Endothelial cell of umbilical vein (primary cell): ENCODE measurements at regions not wholly inside any gene's neighbourhood (a gene's known extent, or its start where the extent isn't known, plus 50 kb on each side); places are given as distances from the start of the nearest gene placed in this dataset.

Experiments
- BruUV-seq: library from RNA; stranded (reverse); fragments of 400-500 nt; replicated peaks from 2 replicates; lab custom pipeline; 2021; lab: Mats Ljungman, UMichigan
- CTCF ChIA-PET: fragments of 300-600, 350-600 bp; sonication (Branson Sonifier 250); formaldehyde crosslinking; loops from one replicate; lab custom pipeline; 2021; ENCODE audit warnings: antibody characterized with exemption, inconsistent platforms; lab: Charles Lee
- POLR2A ChIA-PET: fragments of 300-600, 350-600 bp; sonication (Branson Sonifier 250); formaldehyde crosslinking; loops from one replicate; lab custom pipeline; 2021; ENCODE audit warnings: antibody characterized with exemption, inconsistent platforms; lab: Charles Lee
- DNase-seq: peaks from one replicate; pipeline ENCODE4 v3.0.0-alpha.2; 2011; ENCODE audit warnings: low read depth, low spot score
- FAIRE-seq: peaks from 2 replicates; lab custom pipeline; 2011; peaks lifted over from hg19 to GRCh38; lab: Jason Lieb, UNC
- H2AFZ ChIP-seq: 2 replicates; pipeline ENCODE4 v1.6.0; 2012; ENCODE audit warnings: low read depth, low read length, control low read depth, inconsistent platforms
- H3K27ac ChIP-seq: 2 replicates; pipeline ENCODE4 v1.5.1; 2011; ENCODE audit warnings: low read depth, mild to moderate bottlenecking, control low read depth, low read length, moderate library complexity; ENCODE audit not compliant: insufficient read depth
- H3K27me3 ChIP-seq, 2 experiments: 2 replicates each; pipeline versions ENCODE4 v1.6.0 to v1.6.1; 2011; ENCODE audit warnings: low read length in 2 of 2, mixed read lengths in 1 of 2; ENCODE audit not compliant: control insufficient read depth in 2 of 2, insufficient read depth in 2 of 2
- H3K36me3 ChIP-seq, 2 experiments: 2 replicates in 1 of 2; 3 replicates in 1 of 2; pipeline ENCODE4 v1.5.1; 2011; ENCODE audit warnings: low read length in 2 of 2, mild to moderate bottlenecking in 1 of 2, moderate library complexity in 1 of 2; ENCODE audit not compliant: control insufficient read depth in 2 of 2, insufficient read depth in 2 of 2; ENCODE audit errors: extremely low read depth in 1 of 2
- H3K4me1 ChIP-seq: 3 replicates; pipeline ENCODE4 v1.5.1; 2011; ENCODE audit warnings: mild to moderate bottlenecking, low read length; ENCODE audit not compliant: control insufficient read depth, insufficient read depth; ENCODE audit errors: extremely low read depth
- H3K4me2 ChIP-seq: 2 replicates; pipeline ENCODE4 v1.6.1; 2011; ENCODE audit warnings: low read length, control low read depth, mixed read lengths; ENCODE audit not compliant: insufficient read depth
- H3K4me3 ChIP-seq, 3 experiments: fragments of 200-600 bp in 1 of 3; sonication (generic), shearing (Covaris generic) in 1 of 3; replicated peaks in 1 of 3; 2 replicates each; pipeline ENCODE4 v1.5.1; 2011 to 2016; ENCODE audit warnings: control low read depth in 3 of 3, low read length in 3 of 3, mild to moderate bottlenecking in 2 of 3, inconsistent platforms in 1 of 3, low read depth in 1 of 3, moderate library complexity in 1 of 3; ENCODE audit not compliant: insufficient read depth in 1 of 3
- H3K79me2 ChIP-seq: 2 replicates; pipeline ENCODE4 v1.6.0; 2012; ENCODE audit warnings: low read length, inconsistent platforms; ENCODE audit not compliant: control insufficient read depth, insufficient read depth
- H3K9ac ChIP-seq: replicated peaks from 2 replicates; pipeline ENCODE3; 2011; ENCODE audit warnings: low read length, control low read depth; ENCODE audit not compliant: insufficient read depth; ENCODE audit errors: extremely low read depth
- H3K9me1 ChIP-seq: replicated peaks from 3 replicates; pipeline ENCODE4 v1.6.0; 2011; ENCODE audit warnings: mild to moderate bottlenecking, low read length; ENCODE audit not compliant: control insufficient read depth, insufficient read depth; ENCODE audit errors: extremely low read depth
- H3K9me3 ChIP-seq: replicated peaks from 2 replicates; pipeline ENCODE4 v1.5.1; 2012; ENCODE audit warnings: low read length, inconsistent platforms; ENCODE audit not compliant: control insufficient read depth, insufficient read depth
- H4K20me1 ChIP-seq: replicated peaks from 2 replicates; pipeline ENCODE3; 2011; ENCODE audit warnings: mild to moderate bottlenecking, low read length; ENCODE audit not compliant: control insufficient read depth, insufficient read depth; ENCODE audit errors: extremely low read depth
- CTCF ChIP-seq, 2 donors: IDR thresholded peaks; 1 replicate in 1 of 2; 2 replicates in 1 of 2; pipeline ENCODE4 v1.5.1; 2011; ENCODE audit warnings: low read length in 2 of 2, mild to moderate bottlenecking in 2 of 2, moderate library complexity in 2 of 2, control low read depth in 1 of 2, inconsistent platforms in 1 of 2, low read depth in 1 of 2; ENCODE audit not compliant: insufficient read depth in 1 of 2; ENCODE audit errors: extremely low read depth in 1 of 2
- EZH2 ChIP-seq: IDR thresholded peaks from 2 replicates; pipeline ENCODE4 v1.6.1; 2012; ENCODE audit warnings: borderline replicate concordance, low read depth, mild to moderate bottlenecking, moderate library complexity, low read length, inconsistent platforms; ENCODE audit not compliant: severe bottlenecking
- FOS ChIP-seq: IDR thresholded peaks from 2 replicates; pipeline ENCODE4 v1.6.1; 2011; ENCODE audit warnings: mild to moderate bottlenecking, low read length, moderate library complexity, borderline replicate concordance; ENCODE audit not compliant: insufficient read depth
- GATA2 ChIP-seq: IDR thresholded peaks from 2 replicates; pipeline ENCODE4 v1.7.0; 2011; ENCODE audit warnings: low read depth, mild to moderate bottlenecking, moderate library complexity, mixed read lengths, low read length; ENCODE audit not compliant: insufficient read length, insufficient read depth
- JUN ChIP-seq: IDR thresholded peaks from 2 replicates; pipeline ENCODE4 v1.6.1; 2011; ENCODE audit warnings: borderline replicate concordance, low read depth; ENCODE audit not compliant: insufficient read length, insufficient read depth
- MAX ChIP-seq: IDR thresholded peaks from 2 replicates; pipeline ENCODE4 v1.6.1; 2011; ENCODE audit not compliant: insufficient read depth, insufficient read length
- MYC ChIP-seq: IDR thresholded peaks from one replicate; pipeline ENCODE4 v1.6.1; 2011; ENCODE audit warnings: mild to moderate bottlenecking, low read depth, low read length
- POLR2A ChIP-seq: IDR thresholded peaks from 2 replicates; pipeline ENCODE4 v1.6.1; 2012; ENCODE audit warnings: low read depth, mild to moderate bottlenecking, control low read depth, low read length
- POLR2AphosphoS5 ChIP-seq: IDR thresholded peaks from 2 replicates; pipeline ENCODE4 v1.6.1; 2012; ENCODE audit warnings: low read depth, mild to moderate bottlenecking, control low read depth, low read length, moderate library complexity; ENCODE audit not compliant: insufficient read depth
- dilution Hi-C: fragments of 300-500 bp; cut with MboI; formaldehyde crosslinking; loops from one replicate; pipeline ENCODE4 v1.15.0; 2019; ENCODE audit warnings: low sequenced_read_pairs; ENCODE audit not compliant: extremely low pct_ligation_motif_present
- intact Hi-C: fragments of 100-400 bp; cut with micrococcal nuclease; formaldehyde crosslinking; loops from one replicate; pipeline ENCODE4 v1.10.0; 2022

- no peaks in the 10 kb centered on the region for H3K79me2 ChIP-seq
- ChIA-PET CTCF (no interaction called here), POLR2A (no interaction called here)
- no peaks in the 10 kb centered on the region for H3K9me3 ChIP-seq
- H3K4me1 ChIP-seq, result peaks cover 15% of the 10 kb centered on the region
- H2AFZ ChIP-seq, result no peak overlapping the region
- H3K4me3 ChIP-seq, result no peak overlapping the region
- FAIRE-seq, result no peak
- H3K9ac ChIP-seq, result no peak overlapping the region
- H3K27ac ChIP-seq, result no peak overlapping the region
- TF ChIP-seq JUN (no peak), FOS (no peak), CTCF (IDR thresholded peaks at IDR 0.05; ENCODE audit: extremely low read depth in 1 of 2, insufficient read depth in 1 of 2, low read depth in 1 of 2, low read length in 2 of 2) (no peak), MAX (no peak), POLR2AphosphoS5 (no peak), POLR2A (no peak), EZH2 (no peak), MYC (no peak), GATA2 (no peak)
- BruUV-seq, result no TSS peak
- H3K36me3 ChIP-seq, result no peaks in the 10 kb centered on the region
- no peaks in the 10 kb centered on the region for H3K9me1 ChIP-seq
- dilution Hi-C loops, result no loop called here
- no peak overlapping the region for H3K4me2 ChIP-seq
- intact Hi-C loops, result no loop called here
- no peak for DNase-seq
- no peaks in the 10 kb centered on the region for H4K20me1 ChIP-seq
- H3K27me3 ChIP-seq, result peaks cover 10 to 19% of the 10 kb centered on the region in 2 experiments
Observed at GRCh38 chr2:15761910-15762309, 170.2 kb downstream of the DDX1 start.
